A172 (cell line): ENCODE measurements at regions not wholly inside any gene's neighbourhood (a gene's known extent, or its start where the extent isn't known, plus 50 kb on each side); places are given as distances from the start of the nearest gene placed in this dataset.

Experiments used
- DNase-seq: peaks from one replicate; pipeline ENCODE4 v3.0.0-alpha.2; 2015; ENCODE audit warnings: low spot score

DNA sequence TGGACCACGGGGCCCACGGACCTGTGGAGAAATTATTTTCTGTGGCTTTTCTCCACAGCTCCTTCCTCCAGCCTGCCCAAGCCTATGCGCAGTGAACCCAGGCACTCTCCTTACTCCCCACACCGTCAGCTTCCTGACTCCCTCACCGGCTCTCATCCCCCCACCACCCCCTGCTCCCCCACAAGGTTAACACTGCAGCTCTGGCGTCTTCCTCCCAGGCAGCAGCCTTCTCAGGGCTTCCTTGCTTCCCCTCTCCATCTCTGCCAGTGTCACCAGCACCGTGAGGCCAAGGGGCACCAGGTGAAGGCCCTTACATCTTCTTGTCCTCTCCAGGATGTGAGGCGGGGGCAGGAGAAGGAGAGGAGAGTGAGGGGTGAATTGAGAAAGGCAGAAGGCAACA, 168.3 kb upstream of the TLE3 start:
- DNase-seq, result no peak

DNA sequence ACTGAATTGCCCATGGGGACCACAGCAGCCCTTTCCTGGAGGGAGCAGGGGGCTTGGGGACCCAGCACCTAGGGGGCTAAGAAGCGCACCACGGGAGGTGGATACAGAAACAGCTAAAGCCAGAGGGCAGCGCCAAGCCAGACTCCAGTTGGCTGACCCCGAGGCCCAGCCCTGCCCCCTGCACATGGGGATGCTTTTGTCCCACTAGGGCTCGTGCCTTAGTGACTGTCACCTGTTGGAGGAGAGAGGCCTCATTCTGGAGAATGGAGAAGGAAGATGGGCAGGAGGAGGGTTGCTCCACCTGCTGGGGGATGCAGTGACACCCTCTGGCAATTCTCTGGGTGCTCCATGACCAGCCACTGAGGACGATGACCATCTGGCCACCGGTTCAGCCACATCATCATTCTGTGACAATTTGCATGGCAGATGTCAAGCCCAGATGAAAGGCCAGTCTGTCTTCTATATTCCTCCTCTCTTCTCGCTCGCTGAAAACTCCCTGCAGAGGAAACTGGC, 167.8 kb upstream of the TLE3 start:
- no peak for DNase-seq

GRCh38 chr15:70264738-70265465, 167.2 kb upstream of the TLE3 start:
- no peak for DNase-seq

GRCh38 chr15:70264014-70264582, 166.4 kb upstream of the TLE3 start:
- peak; percentile 54 for DNase-seq

DNA sequence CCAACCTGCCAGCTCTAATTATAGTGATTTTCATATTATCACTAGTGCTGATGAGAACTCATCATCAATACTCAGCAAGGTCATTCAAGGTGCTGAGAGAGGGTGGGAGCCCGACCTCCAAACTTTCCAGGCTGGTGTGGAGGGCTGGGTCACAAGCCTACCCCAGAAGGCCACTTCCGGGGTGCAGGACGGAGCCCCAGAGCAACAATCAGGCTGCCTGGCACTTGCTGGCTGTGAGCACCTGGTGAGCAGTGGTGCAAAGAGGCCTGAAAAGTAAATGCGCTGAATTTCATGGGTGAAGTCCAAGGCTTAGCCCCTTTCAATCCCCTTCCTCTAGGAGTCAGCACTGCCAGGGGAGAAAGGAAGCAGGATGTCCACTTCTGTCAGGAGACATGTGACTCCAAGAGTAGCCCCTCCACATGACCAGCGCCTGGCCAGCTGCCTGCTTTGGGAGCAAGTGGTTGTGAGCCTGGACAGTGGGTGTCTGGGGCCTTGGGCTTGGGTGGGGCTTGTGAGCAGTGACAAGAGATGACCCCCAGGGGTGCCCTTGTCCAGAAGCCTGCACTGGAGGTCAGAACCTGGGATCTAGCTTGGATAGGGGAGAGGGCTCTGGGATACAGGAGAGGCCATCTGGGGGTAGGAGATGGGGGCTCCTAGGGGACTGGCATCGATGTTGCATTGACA, 165.0 kb upstream of the TLE3 start:
- DNase-seq, result no peak

DNA sequence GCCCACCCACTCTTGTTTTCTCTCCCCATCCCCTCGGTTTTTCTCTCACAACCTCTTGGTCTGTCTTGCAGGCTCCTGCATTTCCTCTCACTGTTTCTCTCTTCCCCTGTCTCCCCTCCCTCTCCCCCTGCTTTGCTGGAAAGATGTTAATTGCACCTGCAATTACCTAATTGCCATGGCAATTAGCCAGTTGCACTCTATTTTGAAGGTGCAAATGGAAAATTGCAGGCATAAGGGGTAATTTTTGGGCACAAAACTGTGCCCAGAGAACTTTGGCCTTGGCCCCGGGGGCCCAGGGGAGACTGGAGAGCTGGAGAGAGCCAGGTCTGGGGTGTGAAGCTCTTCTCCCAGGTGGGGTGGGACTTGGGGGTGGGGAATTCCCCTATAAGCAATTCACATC, 164.5 kb upstream of the TLE3 start:
- DNase-seq, result no peak

DNA sequence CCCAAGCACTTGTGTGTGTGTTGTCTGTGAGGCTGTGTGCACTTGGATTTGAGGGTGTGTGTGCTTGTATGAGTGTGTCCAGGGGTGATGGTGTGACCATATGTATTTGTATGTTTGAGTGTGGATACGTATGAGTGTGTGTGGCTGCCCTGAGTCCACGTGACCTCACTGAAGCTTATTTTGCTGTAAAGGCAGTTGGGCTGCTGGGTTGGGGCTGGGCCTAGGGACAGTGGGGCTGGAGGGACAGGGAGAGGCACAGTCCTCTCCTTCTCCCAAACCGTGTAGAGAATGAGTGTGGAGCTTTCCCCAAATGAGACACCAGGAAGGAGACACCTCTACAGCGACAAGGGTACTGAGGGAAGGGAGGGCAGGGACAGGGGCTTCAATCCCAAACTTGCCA, 163.4 kb upstream of the TLE3 start:
- no peak for DNase-seq

- no peak for DNase-seq
Measured at GRCh38 chr15:70260580-70260979, 162.9 kb upstream of the TLE3 start.

DNA sequence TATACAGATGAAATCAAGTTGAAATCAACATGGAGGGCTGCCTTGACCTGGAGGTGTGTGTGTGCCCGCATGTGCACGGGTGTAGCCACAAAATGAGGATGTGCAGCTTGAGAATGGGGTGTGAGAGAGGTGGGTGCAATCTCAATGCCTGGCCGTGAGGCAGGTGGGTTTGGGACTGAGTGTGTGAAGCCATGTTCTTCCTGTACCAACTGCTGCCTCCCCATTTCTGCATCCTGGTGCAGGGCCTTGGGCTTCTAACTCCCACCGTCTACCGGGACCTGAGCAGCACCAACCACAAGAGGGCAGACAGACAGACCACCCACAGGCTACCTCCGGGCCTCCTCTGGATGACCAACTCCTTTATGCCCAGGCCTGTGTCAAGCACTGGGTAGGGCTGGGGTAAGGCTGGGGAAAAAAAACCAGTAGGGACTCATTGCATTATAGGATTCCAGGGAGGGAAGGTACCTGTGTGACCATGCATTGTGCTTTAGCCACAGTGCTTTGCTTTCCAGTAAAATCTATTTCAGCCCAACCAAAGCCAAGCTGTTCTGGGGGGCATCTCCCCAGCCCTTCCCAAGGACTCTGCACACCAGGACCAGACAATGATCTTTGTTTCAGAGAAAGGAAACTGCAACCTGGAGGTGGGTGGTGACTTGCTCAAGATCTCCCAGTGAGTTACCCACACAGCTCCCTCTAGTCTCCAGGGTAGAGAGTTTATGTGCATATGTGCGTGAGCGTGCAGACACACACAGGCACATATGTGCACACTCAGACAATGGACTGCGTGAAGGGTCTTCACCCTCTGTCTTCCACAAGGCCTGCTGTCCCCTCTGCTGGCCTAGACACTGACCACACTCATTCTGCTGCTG, 162.2 kb upstream of the TLE3 start:
- DNase-seq, result no peak

- DNase-seq, result no peak
Measured at GRCh38 chr15:70259028-70259424, 161.3 kb upstream of the TLE3 start.

DNA sequence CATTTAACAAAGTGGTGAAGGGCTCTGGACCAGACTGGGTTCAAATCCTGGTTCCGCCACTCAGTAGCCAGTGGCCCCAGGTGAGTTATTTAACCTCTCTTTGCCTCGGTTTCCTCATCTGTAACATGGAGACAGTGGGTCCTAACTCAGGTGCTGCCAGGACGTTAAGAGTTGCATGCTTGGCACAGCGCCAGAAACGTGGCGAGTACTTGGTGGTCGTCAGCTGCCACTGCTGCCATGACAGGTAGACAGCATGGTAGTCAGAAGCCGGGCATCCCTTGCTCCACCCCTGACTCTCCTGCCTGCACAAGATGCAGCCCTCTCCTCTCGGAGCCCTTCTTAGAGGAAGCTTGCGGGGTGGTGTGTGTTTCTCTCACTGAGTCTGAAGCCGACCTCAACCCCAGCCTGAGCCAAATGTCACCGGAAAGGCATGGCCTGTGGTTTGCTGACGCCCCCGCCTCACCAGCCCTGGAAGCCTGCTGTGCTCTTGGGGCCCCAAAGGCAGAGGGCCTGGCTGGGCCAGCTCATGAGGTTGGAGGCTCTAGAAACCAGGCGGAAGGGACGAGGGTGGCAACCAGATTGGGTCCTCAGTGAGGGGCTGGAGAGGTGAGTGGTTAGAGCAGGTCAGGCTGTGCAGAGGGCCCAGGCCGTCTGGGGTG, 160.8 kb upstream of the TLE3 start:
- DNase-seq, result no peak

- no peak for DNase-seq
Measured at GRCh38 chr15:70257573-70258248, 160.0 kb upstream of the TLE3 start.

DNA sequence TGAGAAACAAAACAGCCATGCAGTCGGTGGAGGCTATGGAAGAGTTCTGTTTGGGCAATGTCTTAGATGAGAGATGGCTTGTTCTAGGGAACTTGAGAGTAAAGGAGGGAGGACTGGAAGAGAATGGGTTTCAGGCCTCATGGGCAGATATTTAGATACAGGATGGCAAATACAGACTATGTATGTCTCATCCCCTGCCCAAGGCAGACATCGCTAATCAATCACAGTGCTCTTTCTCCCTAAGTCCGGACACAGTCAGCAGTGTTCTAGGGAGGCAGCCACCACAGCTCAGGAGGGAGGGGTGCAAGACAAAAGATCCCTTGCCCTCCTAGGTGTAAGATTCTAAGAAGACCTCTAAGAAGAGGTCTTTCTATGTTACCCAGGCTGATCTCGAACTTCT, 159.3 kb upstream of the TLE3 start:
- no peak for DNase-seq

- no peak for DNase-seq
Measured at GRCh38 chr15:70254311-70254869, 156.7 kb upstream of the TLE3 start.

GRCh38 chr15:70253461-70254156, 155.9 kb upstream of the TLE3 start:
- no peak for DNase-seq

GRCh38 chr15:70252951-70253320, 155.2 kb upstream of the TLE3 start:
- DNase-seq, result no peak

- DNase-seq, result no peak
Measured at GRCh38 chr15:70252056-70252950, 154.6 kb upstream of the TLE3 start.

GRCh38 chr15:70251246-70251990, 153.7 kb upstream of the TLE3 start:
- no peak for DNase-seq
